Neural cell (in vitro differentiated cells): ENCODE measurements at regions not wholly inside any gene's neighbourhood (a gene's known extent, or its start where the extent isn't known, plus 50 kb on each side); places are given as distances from the start of the nearest gene placed in this dataset.

Experiments
- POLR2AphosphoS5 ChIP-seq: IDR thresholded peaks from 2 replicates; pipeline ENCODE4 v1.6.1; 2012
- RAD21 ChIP-seq: fragments of 450-650 bp; conservative IDR thresholded peaks from 2 replicates; pipeline ENCODE4 v1.6.1; 2014; ENCODE audit warnings: antibody characterized with exemption, mild to moderate bottlenecking, moderate library complexity

GRCh38 chr4:26201120-26201519 is 119.7 kb upstream of the RBPJ start:
- TF ChIP-seq POLR2AphosphoS5 (no peak), RAD21 (no peak)
